SHP77 treated with DMSO at 0.1 percent for 48 hours (cell line): ENCODE measurements at regions not wholly inside any gene's neighbourhood (a gene's known extent, or its start where the extent isn't known, plus 50 kb on each side); places are given as distances from the start of the nearest gene placed in this dataset.

Source experiments
- DNase-seq: peaks from one replicate; lab custom pipeline; 2025; lab: John Stamatoyannopoulos, UW

GRCh38 chr4:149928507-149928906 is 112.9 kb upstream of the IQCM start:
- no peak for DNase-seq

GRCh38 chr4:149931431-149931830 is 115.8 kb upstream of the IQCM start:
- DNase-seq: no peak

- DNase-seq: no peak
Observed at GRCh38 chr4:149932188-149932587, 116.5 kb upstream of the IQCM start.

GRCh38 chr4:149933120-149933519 is 117.5 kb upstream of the IQCM start:
- DNase-seq: no peak

GRCh38 chr4:149933883-149934282 is 118.2 kb upstream of the IQCM start:
- no peak for DNase-seq

GRCh38 chr4:149949381-149949780 is 128.9 kb upstream of the DCLK2 start:
- DNase-seq: no peak

DNA sequence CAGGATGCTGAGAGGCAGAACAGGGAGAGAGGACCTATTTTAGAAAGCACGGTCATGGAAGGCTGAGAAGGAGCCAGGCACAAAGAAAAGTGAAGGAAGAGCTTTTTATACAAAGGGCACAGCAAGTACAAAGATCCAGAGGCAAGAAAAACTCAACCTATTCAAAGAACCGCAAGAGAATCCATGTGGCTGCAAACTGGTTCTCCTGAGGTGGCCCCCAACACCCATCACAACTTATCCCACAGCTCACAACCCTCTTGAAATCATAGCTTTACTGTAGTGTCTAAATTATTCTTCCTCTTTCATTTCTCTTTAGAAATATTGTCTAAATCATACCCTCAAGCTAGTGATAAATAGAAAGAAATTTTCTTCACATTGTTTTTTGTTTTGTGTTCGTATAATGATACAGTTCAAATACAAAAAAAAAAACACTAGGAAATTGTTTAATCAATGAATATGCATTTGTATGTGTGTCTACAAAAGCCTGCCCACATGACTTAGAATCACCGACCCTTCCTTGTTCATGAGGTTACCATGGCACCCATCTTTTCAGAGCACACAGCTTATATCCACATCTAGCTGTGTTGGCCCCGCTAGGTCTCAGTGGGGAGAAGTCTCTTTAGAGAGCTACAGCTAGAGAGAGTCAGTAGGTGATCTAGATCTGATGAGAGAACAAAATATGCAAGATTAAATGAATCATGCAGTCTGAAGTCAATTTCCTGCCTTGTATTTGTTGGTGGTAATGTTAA is 126.9 kb upstream of the DCLK2 start:
- DNase-seq: no peak

- DNase-seq: no peak
Observed at GRCh38 chr4:149952101-149952500, 126.1 kb upstream of the DCLK2 start.

DNA sequence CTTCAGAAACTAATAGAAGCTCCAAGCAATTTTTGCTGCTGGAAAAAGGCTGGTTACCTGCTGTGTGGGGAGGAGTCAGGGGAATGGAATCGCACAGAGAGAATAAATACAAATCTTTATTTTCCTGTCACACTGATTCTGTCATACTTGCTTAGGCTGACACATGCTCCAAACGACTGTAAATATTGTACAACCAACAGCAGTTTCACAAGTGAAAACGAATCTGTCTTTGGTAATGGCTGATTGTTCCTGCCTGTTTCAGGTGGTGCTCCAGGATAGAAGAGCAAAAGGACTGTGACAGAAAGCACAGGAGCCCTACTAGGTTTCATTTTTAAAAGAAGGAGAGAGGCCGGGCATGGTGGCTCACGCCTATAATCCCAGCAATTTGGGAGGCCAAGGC is 125.5 kb upstream of the DCLK2 start:
- DNase-seq: no peak

DNA sequence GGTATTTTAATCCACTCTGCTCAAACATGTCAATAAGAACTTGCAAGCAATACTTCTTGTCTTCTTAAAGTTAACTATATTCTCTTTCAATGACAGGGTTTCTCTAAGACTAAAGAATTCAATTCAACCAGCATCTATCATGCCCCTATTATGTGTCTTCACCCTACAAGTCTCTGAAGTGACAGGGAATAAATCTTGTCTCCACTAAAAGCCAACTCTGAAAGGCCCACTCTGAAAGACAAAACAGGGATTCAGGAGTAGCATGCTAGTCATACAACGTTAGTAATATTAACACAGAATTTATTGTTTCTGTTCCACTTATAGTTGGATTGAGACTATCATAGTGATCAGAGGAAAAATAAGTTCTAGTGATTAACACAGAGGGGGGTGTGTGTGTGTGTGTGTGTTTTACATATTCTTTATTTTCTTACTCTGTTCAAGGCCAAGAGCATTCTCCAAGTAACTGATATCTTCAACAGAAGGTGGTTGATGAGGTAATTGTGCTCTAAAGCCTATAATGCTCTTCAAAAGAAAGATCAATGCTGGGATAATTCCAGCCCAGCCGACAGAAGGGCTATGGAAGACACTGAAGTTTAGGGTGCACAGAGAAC is 122.4 kb upstream of the DCLK2 start:
- DNase-seq: no peak

DNA sequence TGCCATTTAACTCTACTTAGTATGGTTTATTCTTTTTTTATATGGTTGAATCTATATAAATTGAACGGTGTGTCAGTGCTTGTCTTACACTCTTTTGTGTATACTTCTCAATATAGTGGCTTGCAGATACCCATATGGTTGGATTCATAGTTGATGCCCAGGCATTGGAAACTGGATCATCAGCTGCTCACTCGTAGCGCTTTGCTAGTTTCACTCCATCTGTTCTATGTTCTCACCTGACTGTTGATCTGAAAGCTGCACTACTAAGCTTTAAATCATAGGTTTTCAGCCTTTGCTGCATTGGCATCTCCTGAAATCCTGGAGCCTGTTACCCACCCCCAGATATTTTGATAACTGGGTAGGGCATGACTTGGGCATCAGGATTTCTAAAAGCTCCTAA is 121.6 kb upstream of the DCLK2 start:
- no peak for DNase-seq

DNA sequence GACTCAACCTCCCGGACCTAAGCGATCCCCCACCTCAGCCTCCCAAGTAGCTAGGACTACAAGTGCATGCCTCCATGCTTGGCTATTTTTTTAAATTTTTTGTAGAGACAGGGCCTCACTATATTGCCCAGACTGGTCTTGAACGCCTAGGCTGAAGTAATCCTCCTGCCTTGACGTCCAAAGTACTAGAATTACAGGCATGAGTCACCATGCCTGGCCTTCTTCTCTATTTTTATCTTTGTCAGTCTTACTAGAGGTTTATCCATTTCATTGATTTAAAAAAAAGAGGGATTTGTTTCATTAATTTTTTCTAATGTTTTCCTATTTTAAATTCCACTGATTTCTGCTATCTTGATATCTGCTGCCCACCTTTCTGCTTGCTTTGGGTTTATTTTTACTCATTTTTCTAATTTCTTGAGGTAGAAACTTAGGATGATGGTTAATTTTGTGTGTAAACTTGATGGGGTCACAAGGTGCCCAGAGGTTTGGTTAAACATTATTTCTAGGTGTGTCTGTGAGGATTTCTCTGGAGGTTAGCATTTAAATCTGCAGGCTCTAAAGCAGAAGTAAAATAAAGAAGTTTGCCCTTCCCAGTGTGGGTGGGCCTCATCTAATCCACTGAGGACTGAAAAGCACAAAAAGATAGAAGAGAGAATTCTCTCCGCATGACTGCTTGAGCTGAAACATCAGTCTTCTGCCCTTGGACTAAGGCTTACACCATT is 116.2 kb upstream of the DCLK2 start:
- DNase-seq: no peak

DNA sequence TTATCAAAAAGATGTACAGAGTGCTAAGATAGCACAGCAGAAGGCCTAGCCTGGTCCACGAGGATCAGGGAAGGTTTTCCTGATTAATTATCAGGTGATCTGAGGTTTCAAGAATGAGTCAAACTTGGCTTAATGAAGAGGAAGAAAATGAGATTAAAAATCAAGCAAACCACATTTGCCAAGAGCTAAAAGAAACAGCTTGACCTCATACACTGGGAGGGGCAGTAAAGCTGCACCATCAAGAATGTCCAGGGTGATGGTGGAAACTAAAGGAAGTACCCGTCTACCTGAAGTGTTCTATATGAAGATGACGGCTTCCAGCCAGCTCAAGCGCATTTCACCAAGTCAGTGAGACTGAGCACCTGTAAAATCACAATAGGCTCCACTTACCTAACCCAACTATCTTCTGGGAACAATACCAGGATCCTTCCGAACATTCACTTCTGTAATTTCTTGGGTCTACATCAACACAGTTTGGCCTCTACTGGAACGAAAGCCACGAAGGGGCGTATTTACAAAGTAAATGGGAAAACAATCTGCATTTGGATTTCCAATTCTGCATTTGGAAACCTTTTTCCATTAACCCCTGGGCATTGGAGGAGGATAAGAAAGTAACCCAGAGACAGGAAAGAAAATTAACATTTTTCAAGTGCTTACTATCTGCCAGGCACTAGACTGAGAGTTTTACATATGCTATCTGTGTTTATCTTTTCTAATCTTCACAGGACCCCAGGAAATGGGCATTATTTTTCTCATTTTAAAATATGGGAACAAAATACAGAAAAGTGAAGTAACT is 114.0 kb upstream of the DCLK2 start:
- DNase-seq: no peak

GRCh38 chr4:149965206-149965605 is 113.0 kb upstream of the DCLK2 start:
- no peak for DNase-seq

DNA sequence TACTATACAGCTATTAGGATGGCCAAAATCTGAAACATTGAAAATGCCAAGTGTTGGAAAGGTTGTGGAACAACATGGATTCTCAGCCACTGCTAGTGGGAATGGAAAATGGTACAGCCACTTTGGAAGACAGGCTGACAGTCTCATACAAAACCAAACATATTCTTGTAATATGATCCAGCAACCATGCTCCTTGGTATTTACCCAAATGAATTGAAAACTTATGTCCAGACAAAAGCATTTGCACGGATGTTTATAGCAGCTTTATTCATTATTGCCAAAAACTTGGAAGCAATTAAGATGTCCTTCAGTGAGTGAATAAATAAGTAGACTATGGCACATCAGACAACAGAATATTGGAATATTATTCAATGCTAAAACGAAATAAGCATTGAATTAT is 105.8 kb upstream of the DCLK2 start:
- DNase-seq: no peak

- DNase-seq: no peak
Observed at GRCh38 chr4:149973181-149973580, 105.1 kb upstream of the DCLK2 start.

DNA sequence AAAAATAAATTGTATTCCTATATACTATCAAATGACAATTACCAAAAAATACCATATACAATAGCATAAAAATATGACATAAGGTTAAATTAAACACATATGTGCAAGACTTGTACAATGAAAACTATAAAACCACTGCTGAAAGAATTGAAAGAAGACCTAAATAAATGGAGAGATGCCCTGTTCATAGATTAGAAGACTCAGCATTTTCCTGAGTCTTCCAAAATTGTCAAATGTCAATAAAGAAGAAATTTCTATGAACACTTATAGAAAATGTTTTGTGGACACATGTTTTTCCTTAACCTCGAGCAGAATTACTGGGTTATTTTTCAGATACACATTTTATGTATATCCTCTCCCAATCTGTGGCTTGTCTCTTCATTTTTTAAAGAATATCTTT is 103.1 kb upstream of the DCLK2 start:
- DNase-seq: no peak

- DNase-seq: no peak
Observed at GRCh38 chr4:149980121-149980682, 98.0 kb upstream of the DCLK2 start.

DNA sequence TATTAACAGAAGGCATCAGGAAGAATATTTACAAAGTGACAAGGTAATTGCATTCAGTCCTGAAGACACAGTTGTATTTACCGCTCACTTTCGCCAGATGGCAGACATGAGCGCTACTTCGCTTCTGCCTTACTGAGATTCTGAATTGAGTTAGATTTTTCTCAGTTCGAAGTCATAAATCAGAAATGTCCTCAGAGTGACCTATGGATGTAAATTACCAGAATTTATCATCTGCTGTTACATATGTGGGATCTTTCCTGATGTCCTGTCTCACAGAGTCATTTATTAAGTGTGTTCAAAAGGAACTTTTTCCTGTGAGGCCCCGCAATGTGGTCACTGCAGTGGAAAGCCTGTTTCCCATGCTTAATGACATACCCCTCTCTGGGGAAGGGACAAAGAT is 97.3 kb upstream of the DCLK2 start:
- no peak for DNase-seq

- no peak for DNase-seq
Observed at GRCh38 chr4:149983401-149983800, 94.8 kb upstream of the DCLK2 start.

DNA sequence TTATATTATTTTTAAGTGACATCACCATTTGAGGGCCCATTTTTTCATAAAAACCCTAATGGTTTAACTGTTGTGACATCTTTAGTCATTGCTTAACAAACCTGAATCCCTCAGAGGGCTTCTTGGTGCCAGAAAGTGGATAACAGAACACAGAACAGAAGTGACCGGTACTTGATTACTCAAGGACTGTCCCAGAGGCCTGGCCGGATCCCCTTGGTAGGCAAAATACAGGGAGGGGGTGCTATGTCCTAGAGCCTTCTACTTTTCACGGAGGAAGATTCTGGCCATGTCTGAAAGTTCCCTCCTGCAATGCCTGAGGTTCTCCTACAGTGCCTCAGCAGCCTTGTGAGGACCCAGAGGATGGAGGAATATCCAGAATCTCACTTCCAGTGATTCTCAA is 94.3 kb upstream of the DCLK2 start:
- no peak for DNase-seq

DNA sequence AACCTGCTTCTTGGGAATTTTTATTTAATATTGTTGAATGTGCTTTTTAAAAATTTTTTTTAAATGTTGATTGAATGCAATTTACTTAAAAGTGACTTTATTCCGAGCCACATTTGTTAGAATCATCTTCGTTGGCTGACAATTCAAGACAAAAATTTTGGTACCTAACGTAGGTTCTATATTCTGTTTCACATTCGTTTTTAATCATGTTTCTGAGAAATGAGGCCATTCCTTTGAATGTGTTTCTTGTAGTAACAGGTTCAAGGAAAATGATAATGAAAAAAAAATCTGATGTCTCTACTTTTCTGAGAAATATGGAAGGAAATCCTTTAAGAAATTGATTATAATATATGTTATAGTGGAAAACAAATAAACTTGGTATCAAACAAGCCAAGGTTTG is 92.3 kb upstream of the DCLK2 start:
- DNase-seq: no peak
